A549 (cell line): ENCODE measurements at regions not wholly inside any gene's neighbourhood (a gene's known extent, or its start where the extent isn't known, plus 50 kb on each side); places are given as distances from the start of the nearest gene placed in this dataset.

ENCODE experiments used
- ATAC-seq, 2 experiments: fragments of 200-7000 bp in 1 of 2; fragments of >200 bp in 1 of 2; cut with Nextera tagmentation in 1 of 2; cut with Tn5 transposase in 1 of 2; 3 replicates each; pipeline versions ENCODE4 v1.8.0 to v1.9.1; 2018 to 2020; ENCODE audit warnings: mild to moderate bottlenecking in 1 of 2, moderate library complexity in 1 of 2
- CTCF ChIA-PET: fragments of 300-600 bp; sonication (Branson Sonifier 250); formaldehyde crosslinking; extraction: SDS; loops from one replicate; lab custom pipeline; 2021; ENCODE audit warnings: antibody characterized with exemption, inconsistent platforms; lab: Yijun Ruan, JAX
- POLR2A ChIA-PET: fragments of 350-600 bp; formaldehyde crosslinking; extraction: SDS; loops from one replicate; lab custom pipeline; 2021; ENCODE audit warnings: antibody characterized with exemption, inconsistent platforms; lab: Yijun Ruan, JAX
- DNase-seq, 2 experiments: peaks; one replicate each; pipeline versions ENCODE4 v3.0.0 to v3.0.0-alpha.2; 2011 to 2016; ENCODE audit warnings: low read depth in 1 of 2, low spot score in 1 of 2
- FAIRE-seq: peaks from 2 replicates; lab custom pipeline; 2011; peaks lifted over from hg19 to GRCh38; lab: Jason Lieb, UNC
- H3K27ac ChIP-seq, 2 experiments: fragments of >200 bp; sonication (Bioruptor Twin); formaldehyde crosslinking; 3 replicates each; pipeline ENCODE4 v1.5.1; 2016 to 2017
- H3K4me1 ChIP-seq: fragments of >200 bp; sonication (Bioruptor Twin); formaldehyde crosslinking; 3 replicates; pipeline ENCODE4 v1.6.1; 2016
- H3K4me2 ChIP-seq: fragments of >200 bp; sonication (Bioruptor Twin); formaldehyde crosslinking; 3 replicates; pipeline ENCODE4 v1.6.1; 2016
- H3K4me3 ChIP-seq: fragments of >200 bp; sonication (Bioruptor Twin); formaldehyde crosslinking; 3 replicates; pipeline ENCODE4 v1.5.1; 2016
- H3K9me3 ChIP-seq: fragments of >200 bp; sonication (Bioruptor Twin); formaldehyde crosslinking; 3 replicates; pipeline ENCODE4 v1.6.1; 2016
- CBX8 ChIP-seq: fragments of 200-600 bp; sonication (generic); IDR thresholded peaks from 2 replicates; pipeline ENCODE4 v1.6.1; 2016
- CEBPB ChIP-seq, 2 experiments: fragments of >200 bp in 1 of 2; sonication (Bioruptor Twin) in 1 of 2; formaldehyde crosslinking in 1 of 2; IDR thresholded peaks; 2 replicates each; pipeline ENCODE4 v1.6.1; 2012 to 2016
- EP300 ChIP-seq, 2 experiments: fragments of >200 bp; sonication (Bioruptor Twin); formaldehyde crosslinking; IDR thresholded peaks; 2 replicates in 1 of 2; 3 replicates in 1 of 2; pipeline ENCODE4 v1.6.1; 2016 to 2017
- FOSB ChIP-seq: fragments of 250-450 bp; sonication (Bioruptor Pico); IDR thresholded peaks from 2 replicates; pipeline ENCODE4 v1.5.0; 2020; ENCODE audit warnings: mild to moderate bottlenecking, moderate library complexity
- HDAC2 ChIP-seq: fragments of 200-600 bp; sonication (generic); IDR thresholded peaks from 2 replicates; pipeline ENCODE4 v1.6.1; 2016
- JUNB ChIP-seq: fragments of >200 bp; sonication (Bioruptor Twin); formaldehyde crosslinking; IDR thresholded peaks from 2 replicates; pipeline ENCODE4 v1.6.1; 2016
- KDM1A ChIP-seq: fragments of 200-600 bp; sonication (generic); IDR thresholded peaks from 2 replicates; pipeline ENCODE4 v1.6.1; 2016; ENCODE audit warnings: low read depth, mild to moderate bottlenecking
- KDM5A ChIP-seq: fragments of 200-600 bp; sonication (generic); IDR thresholded peaks from 2 replicates; pipeline ENCODE4 v1.6.1; 2016; ENCODE audit warnings: antibody characterized with exemption, mild to moderate bottlenecking
- MAFK ChIP-seq: fragments of 450-650 bp; IDR thresholded peaks from 2 replicates; pipeline ENCODE4 v1.6.1; 2014; ENCODE audit not compliant: partially characterized antibody
- MYC ChIP-seq: IDR thresholded peaks from 2 replicates; pipeline ENCODE4 v1.6.1; 2012; ENCODE audit warnings: mild to moderate bottlenecking, inconsistent platforms, low read length, improper control_type of control experiment, borderline replicate concordance
- NPAS2 ChIP-seq: fragments of 250-450 bp; sonication (Bioruptor Pico); IDR thresholded peaks from 2 replicates; pipeline ENCODE4 v1.8.0; 2022; ENCODE audit warnings: mild to moderate bottlenecking, moderate library complexity, borderline replicate concordance
- NR3C1 ChIP-seq: fragments of >200 bp; sonication (Bioruptor Twin); formaldehyde crosslinking; IDR thresholded peaks from 3 replicates; pipeline ENCODE4 v1.6.1; 2017
- RAD21 ChIP-seq, 2 experiments: fragments of >200 bp in 1 of 2; sonication (Bioruptor Twin) in 1 of 2; formaldehyde crosslinking in 1 of 2; IDR thresholded peaks in 1 of 2; conservative IDR thresholded peaks in 1 of 2; 2 replicates in 1 of 2; 3 replicates in 1 of 2; pipeline ENCODE4 v1.6.1; 2012 to 2018; ENCODE audit warnings: inconsistent platforms in 1 of 2
- RFX5 ChIP-seq: fragments of 450-650 bp; IDR thresholded peaks from 2 replicates; pipeline ENCODE4 v1.7.1; 2014; ENCODE audit warnings: antibody characterized with exemption, mild to moderate bottlenecking, moderate library complexity
- RNF2 ChIP-seq: fragments of 200-600 bp; sonication (generic); IDR thresholded peaks from 2 replicates; pipeline ENCODE4 v1.6.1; 2016; ENCODE audit warnings: low read depth, mild to moderate bottlenecking, antibody characterized with exemption, moderate library complexity, borderline replicate concordance
- SMC3 ChIP-seq: fragments of >200 bp; sonication (Bioruptor Twin); formaldehyde crosslinking; IDR thresholded peaks from 3 replicates; pipeline ENCODE4 v1.6.1; 2018; ENCODE audit warnings: inconsistent platforms
- ZFP36 ChIP-seq: fragments of 450-650 bp; IDR thresholded peaks from 2 replicates; pipeline ENCODE4 v1.6.1; 2014; ENCODE audit warnings: borderline replicate concordance; ENCODE audit not compliant: partially characterized antibody
- WGBS: methylation state at CpG from one replicate; pipeline ENCODE4 v1.1.6; 2017; ENCODE audit errors: missing lambda C conversion rate; 5-methylcytosine and 5-hydroxymethylcytosine counted together
- TF ChIP-seq, protein P1 (sequence below): fragments of >200 bp; sonication (Bioruptor Twin); formaldehyde crosslinking; IDR thresholded peaks from 3 replicates; pipeline ENCODE4 v1.5.1; 2016
- TF ChIP-seq, protein P2 (sequence below): fragments of 250-450 bp; sonication (Bioruptor Pico); IDR thresholded peaks from 2 replicates; pipeline ENCODE4 v1.5.0; 2020; ENCODE audit warnings: low read depth, mild to moderate bottlenecking, moderate library complexity
- TF ChIP-seq, protein P3 (sequence below): IDR thresholded peaks from 2 replicates; pipeline ENCODE4 v1.6.1; 2012; ENCODE audit warnings: low read depth, borderline replicate concordance
- TF ChIP-seq, protein P4 (sequence below): fragments of 250-450 bp; sonication (Bioruptor Pico); IDR thresholded peaks from 2 replicates; pipeline ENCODE4 v1.5.0; 2021; ENCODE audit warnings: mild to moderate bottlenecking, moderate library complexity, borderline replicate concordance
- TF ChIP-seq, protein P5 (sequence below): fragments of >200 bp; sonication (Bioruptor Twin); formaldehyde crosslinking; IDR thresholded peaks from 3 replicates; pipeline ENCODE4 v1.6.1; 2016

DNA sequence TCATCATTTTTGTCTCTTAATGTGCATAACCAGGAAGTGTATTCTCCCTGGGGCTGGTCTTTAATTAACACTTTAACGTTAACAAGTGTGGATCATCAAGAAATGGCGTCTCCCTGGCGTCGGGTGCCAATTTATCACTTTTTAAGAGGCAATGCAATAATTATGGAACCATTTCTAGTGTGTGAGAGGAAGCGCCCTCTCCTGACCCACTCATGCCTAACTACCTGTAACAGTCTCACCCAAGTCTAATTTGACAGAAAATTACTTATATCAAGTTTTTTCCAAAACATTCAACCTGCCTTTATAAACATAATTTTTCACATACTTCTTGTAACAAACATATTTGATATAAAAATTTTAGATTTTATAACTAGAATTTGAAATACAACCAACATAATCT is 905.3 kb upstream of the MDGA2 start (continued):
- TF ChIP-seq HDAC2 (no peak), EP300 (IDR thresholded peaks at IDR 0.05) (no peak)

DNA sequence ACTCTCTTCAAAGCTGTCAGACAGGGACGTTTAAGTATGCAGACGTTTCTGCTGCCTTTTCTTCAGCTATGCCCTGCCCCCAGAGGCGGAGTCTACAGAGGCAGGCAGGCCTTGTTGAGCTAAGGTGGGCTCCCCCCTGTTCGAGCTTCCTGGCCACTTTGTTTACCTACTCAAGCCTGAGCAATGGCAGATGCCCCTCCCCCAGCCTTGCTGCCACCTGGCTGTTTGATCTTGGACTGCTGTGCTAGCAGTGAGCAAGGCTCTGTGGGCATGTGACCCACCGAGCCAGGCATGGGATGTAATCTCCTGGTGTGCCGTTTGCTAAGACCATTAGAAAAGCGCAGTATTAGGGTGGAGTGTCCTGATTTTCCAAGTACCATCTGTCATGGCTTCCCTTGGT is 900.4 kb upstream of the MDGA2 start:
- Histone ChIP-seq H3K4me1 (no peaks in the 10 kb centered on the region), H3K4me3 (no peak overlapping the region), H3K27ac (no peak overlapping the region), H3K4me2 (no peak overlapping the region), H3K9me3 (no peaks in the 10 kb centered on the region; the same call in 2 of the 3 replicates)
- FAIRE-seq, result no peak
- WGBS, result 3% methylated on average over 7 of the region's 7 CpGs
- no peak for ATAC-seq
- DNase-seq, result no peak
- POLR2A ChIA-PET, result no interaction called here
- TF ChIP-seq KDM5A (no peak), MAFK (no peak), NR3C1 (no peak), CEBPB (IDR thresholded peaks at IDR 0.05) (no peak), ZFP36 (no peak), RNF2 (no peak), RAD21 (conservative IDR thresholded peaks at IDR 0.05 in 1 of 2, IDR thresholded peaks at IDR 0.05 in 1 of 2) (no peak), JUNB (no peak), CBX8 (no peak), KDM1A (no peak), FOSB (CRISPR knock-in tag) (no peak)
- TF ChIP-seq, protein P1, sequence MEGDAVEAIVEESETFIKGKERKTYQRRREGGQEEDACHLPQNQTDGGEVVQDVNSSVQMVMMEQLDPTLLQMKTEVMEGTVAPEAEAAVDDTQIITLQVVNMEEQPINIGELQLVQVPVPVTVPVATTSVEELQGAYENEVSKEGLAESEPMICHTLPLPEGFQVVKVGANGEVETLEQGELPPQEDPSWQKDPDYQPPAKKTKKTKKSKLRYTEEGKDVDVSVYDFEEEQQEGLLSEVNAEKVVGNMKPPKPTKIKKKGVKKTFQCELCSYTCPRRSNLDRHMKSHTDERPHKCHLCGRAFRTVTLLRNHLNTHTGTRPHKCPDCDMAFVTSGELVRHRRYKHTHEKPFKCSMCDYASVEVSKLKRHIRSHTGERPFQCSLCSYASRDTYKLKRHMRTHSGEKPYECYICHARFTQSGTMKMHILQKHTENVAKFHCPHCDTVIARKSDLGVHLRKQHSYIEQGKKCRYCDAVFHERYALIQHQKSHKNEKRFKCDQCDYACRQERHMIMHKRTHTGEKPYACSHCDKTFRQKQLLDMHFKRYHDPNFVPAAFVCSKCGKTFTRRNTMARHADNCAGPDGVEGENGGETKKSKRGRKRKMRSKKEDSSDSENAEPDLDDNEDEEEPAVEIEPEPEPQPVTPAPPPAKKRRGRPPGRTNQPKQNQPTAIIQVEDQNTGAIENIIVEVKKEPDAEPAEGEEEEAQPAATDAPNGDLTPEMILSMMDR, result no peak
- TF ChIP-seq, protein P2, sequence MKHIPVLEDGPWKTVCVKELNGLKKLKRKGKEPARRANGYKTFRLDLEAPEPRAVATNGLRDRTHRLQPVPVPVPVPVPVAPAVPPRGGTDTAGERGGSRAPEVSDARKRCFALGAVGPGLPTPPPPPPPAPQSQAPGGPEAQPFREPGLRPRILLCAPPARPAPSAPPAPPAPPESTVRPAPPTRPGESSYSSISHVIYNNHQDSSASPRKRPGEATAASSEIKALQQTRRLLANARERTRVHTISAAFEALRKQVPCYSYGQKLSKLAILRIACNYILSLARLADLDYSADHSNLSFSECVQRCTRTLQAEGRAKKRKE (CRISPR knock-in tag), result no peak
- TF ChIP-seq, protein P3, sequence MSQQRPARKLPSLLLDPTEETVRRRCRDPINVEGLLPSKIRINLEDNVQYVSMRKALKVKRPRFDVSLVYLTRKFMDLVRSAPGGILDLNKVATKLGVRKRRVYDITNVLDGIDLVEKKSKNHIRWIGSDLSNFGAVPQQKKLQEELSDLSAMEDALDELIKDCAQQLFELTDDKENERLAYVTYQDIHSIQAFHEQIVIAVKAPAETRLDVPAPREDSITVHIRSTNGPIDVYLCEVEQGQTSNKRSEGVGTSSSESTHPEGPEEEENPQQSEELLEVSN, result no peak
- TF ChIP-seq, protein P4, sequence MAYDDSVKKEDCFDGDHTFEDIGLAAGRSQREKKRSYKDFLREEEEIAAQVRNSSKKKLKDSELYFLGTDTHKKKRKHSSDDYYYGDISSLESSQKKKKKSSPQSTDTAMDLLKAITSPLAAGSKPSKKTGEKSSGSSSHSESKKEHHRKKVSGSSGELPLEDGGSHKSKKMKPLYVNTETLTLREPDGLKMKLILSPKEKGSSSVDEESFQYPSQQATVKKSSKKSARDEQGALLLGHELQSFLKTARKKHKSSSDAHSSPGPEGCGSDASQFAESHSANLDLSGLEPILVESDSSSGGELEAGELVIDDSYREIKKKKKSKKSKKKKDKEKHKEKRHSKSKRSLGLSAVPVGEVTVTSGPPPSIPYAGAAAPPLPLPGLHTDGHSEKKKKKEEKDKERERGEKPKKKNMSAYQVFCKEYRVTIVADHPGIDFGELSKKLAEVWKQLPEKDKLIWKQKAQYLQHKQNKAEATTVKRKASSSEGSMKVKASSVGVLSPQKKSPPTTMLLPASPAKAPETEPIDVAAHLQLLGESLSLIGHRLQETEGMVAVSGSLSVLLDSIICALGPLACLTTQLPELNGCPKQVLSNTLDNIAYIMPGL (CRISPR knock-in tag), result no peak
- TF ChIP-seq, protein P5, sequence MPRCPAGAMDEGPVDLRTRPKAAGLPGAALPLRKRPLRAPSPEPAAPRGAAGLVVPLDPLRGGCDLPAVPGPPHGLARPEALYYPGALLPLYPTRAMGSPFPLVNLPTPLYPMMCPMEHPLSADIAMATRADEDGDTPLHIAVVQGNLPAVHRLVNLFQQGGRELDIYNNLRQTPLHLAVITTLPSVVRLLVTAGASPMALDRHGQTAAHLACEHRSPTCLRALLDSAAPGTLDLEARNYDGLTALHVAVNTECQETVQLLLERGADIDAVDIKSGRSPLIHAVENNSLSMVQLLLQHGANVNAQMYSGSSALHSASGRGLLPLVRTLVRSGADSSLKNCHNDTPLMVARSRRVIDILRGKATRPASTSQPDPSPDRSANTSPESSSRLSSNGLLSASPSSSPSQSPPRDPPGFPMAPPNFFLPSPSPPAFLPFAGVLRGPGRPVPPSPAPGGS, result no peak
- TF ChIP-seq, all 56 proteins: peak for 0
- CTCF ChIA-PET, result no interaction called here

DNA sequence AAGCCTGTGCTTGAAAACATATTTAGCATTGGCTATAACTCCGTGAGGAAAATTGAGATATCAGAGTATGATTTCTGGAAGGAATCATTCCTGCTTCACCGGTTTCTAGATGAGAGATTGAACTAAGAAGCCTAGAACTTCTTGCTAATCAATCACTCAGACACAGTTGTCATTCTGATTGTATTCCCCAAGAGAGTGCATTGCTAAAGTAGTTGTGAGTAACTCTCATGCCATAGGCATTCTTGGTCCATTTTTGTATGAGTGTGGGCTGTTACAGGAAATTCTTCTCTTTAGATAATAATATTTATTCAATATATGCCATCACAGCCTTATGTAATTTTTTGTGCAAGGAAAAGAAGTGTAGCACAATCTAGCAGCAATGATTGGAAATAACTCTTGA is 893.3 kb upstream of the MDGA2 start:
- TF ChIP-seq NPAS2 (CRISPR knock-in tag), result no peak
- TF ChIP-seq KDM5A, result no peak
- TF ChIP-seq SMC3, result no peak
- no peak for TF ChIP-seq MYC
- TF ChIP-seq, protein P5, result no peak
- no peak for TF ChIP-seq RFX5
- no peak overlapping the region for H3K4me2 ChIP-seq
- no peak for DNase-seq
- no peak for FAIRE-seq
- H3K27ac ChIP-seq, result no peak overlapping the region
- CTCF ChIA-PET, result no interaction called here
- no peaks in the 10 kb centered on the region for H3K4me1 ChIP-seq
- POLR2A ChIA-PET, result no interaction called here
- no peak for ATAC-seq
- 2% methylated on average over 2 of the region's 2 CpGs for WGBS
- 0 out of 3 replicates have a peak, but pooled peaks cover 2% of the 10 kb centered on the region for H3K9me3 ChIP-seq
- H3K4me3 ChIP-seq, result no peak overlapping the region
